ENCODE measurements at regions not wholly inside any gene's neighbourhood (a gene's known extent, or its start where the extent isn't known, plus 50 kb on each side); places are given as distances from the start of the nearest gene placed in this dataset.

- no peak overlapping the region for H3K4me3 ChIP-seq (ENCODE audit: low read length)
- H4K20me1 ChIP-seq (ENCODE audit: insufficient read depth) = no peaks in the 10 kb centered on the region
- no peaks in the 10 kb centered on the region for H3K9me2 ChIP-seq (ENCODE audit: insufficient read depth, low read length)
- no peak overlapping the region for H3K27ac ChIP-seq (ENCODE audit: low read length)
- no peak overlapping the region for H3K4me2 ChIP-seq (ENCODE audit: low read length)
- TF ChIP-seq POLR2AphosphoS5 (IDR thresholded peaks at IDR 0.05) = no peak
- TF ChIP-seq SMC3 (conservative IDR thresholded peaks at IDR 0.05; ENCODE audit: poor library complexity) = no peak
- no peak for TF ChIP-seq EP300 (conservative IDR thresholded peaks at IDR 0.05; ENCODE audit: poor library complexity, severe bottlenecking)
- TF ChIP-seq TAF1 (IDR thresholded peaks at IDR 0.05; ENCODE audit: low read depth) = no peak
- TF ChIP-seq MXI1 (conservative IDR thresholded peaks at IDR 0.05; ENCODE audit: poor library complexity, severe bottlenecking) = no peak
- TF ChIP-seq REST (IDR thresholded peaks at IDR 0.05; ENCODE audit: borderline replicate concordance) = no peak
- no peak for TF ChIP-seq RAD21 (conservative IDR thresholded peaks at IDR 0.05)
- TF ChIP-seq CTCF (IDR thresholded peaks at IDR 0.05; ENCODE audit: poor library complexity, severe bottlenecking) = no peak
- TF ChIP-seq EZH2 (IDR thresholded peaks at IDR 0.05; ENCODE audit: borderline replicate concordance, insufficient read depth, low read length, poor library complexity, severe bottlenecking) = no peak
- H3F3A ChIP-seq (ENCODE audit: insufficient read depth, low read length, poor library complexity, severe bottlenecking) = no peaks in the 10 kb centered on the region
- H3K9me3 ChIP-seq (ENCODE audit: low read length) = no peaks in the 10 kb centered on the region
- H3K36me3 ChIP-seq (ENCODE audit: insufficient read depth, low read length) = no peaks in the 10 kb centered on the region
- no peaks in the 10 kb centered on the region for H3K79me2 ChIP-seq (replicated peaks; ENCODE audit: insufficient read depth, low read length)
- no peak overlapping the region for H3K9ac ChIP-seq (ENCODE audit: low read length)
- H3K27me3 ChIP-seq (ENCODE audit: insufficient read depth, low read depth, low read length) = no peaks in the 10 kb centered on the region
- H2AFZ ChIP-seq (ENCODE audit: low read depth, low read length) = no peak overlapping the region
These were observed 192.3 kb upstream of the CADM1 start for GRCh38 chr11:115696563-115696962.

GRCh38 chr11:115695677-115696364 is 191.6 kb upstream of the CADM1 start:
- Histone ChIP-seq H3K4me2 (ENCODE audit: low read length) (no peak overlapping the region), H3K4me3 (ENCODE audit: low read length) (no peak overlapping the region), H4K20me1 (ENCODE audit: insufficient read depth) (no peaks in the 10 kb centered on the region), H3K9ac (ENCODE audit: low read length) (peak overlapping the region; percentile 1), H3K36me3 (ENCODE audit: insufficient read depth, low read length) (no peaks in the 10 kb centered on the region), H3F3A (ENCODE audit: insufficient read depth, low read length, poor library complexity, severe bottlenecking) (no peaks in the 10 kb centered on the region), H3K9me2 (ENCODE audit: insufficient read depth, low read length) (no peaks in the 10 kb centered on the region), H3K27me3 (ENCODE audit: insufficient read depth, low read depth, low read length) (no peaks in the 10 kb centered on the region), H3K9me3 (ENCODE audit: low read length) (no peaks in the 10 kb centered on the region), H3K79me2 (replicated peaks; ENCODE audit: insufficient read depth, low read length) (no peaks in the 10 kb centered on the region), H2AFZ (ENCODE audit: low read depth, low read length) (no peak overlapping the region), H3K27ac (ENCODE audit: low read length) (no peak overlapping the region)
- TF ChIP-seq RAD21 (conservative IDR thresholded peaks at IDR 0.05) (no peak), EZH2 (IDR thresholded peaks at IDR 0.05; ENCODE audit: borderline replicate concordance, insufficient read depth, low read length, poor library complexity, severe bottlenecking) (no peak), REST (IDR thresholded peaks at IDR 0.05; ENCODE audit: borderline replicate concordance) (no peak), SMC3 (conservative IDR thresholded peaks at IDR 0.05; ENCODE audit: poor library complexity) (no peak), EP300 (conservative IDR thresholded peaks at IDR 0.05; ENCODE audit: poor library complexity, severe bottlenecking) (no peak), TAF1 (IDR thresholded peaks at IDR 0.05; ENCODE audit: low read depth) (no peak)

All from neural cell (in vitro differentiated cells).